Transverse colon (tissue), 4 donors: ENCODE measurements at regions not wholly inside any gene's neighbourhood (a gene's known extent, or its start where the extent isn't known, plus 50 kb on each side); places are given as distances from the start of the nearest gene placed in this dataset.

Source experiments
- DNase-seq: peaks from one replicate; pipeline ENCODE4 v3.0.0-alpha.2; 2019
- H3K27ac ChIP-seq, 4 donors: fragments of 200-600 bp; sonication (generic); 2 replicates each; pipeline ENCODE4 v1.5.1; 2016 to 2018; ENCODE audit warnings: inconsistent platforms in 4 of 4
- H3K27me3 ChIP-seq: fragments of 200-600 bp; sonication (generic); 2 replicates; pipeline ENCODE4 v1.5.1; 2017; ENCODE audit warnings: inconsistent platforms
- H3K36me3 ChIP-seq, 4 donors: fragments of 200-600 bp; sonication (generic); 2 replicates each; pipeline ENCODE4 v1.5.1; 2017 to 2019; ENCODE audit warnings: inconsistent platforms in 4 of 4
- H3K4me1 ChIP-seq, 4 donors: fragments of 200-600 bp; sonication (generic); 2 replicates each; pipeline ENCODE4 v1.5.1; 2017 to 2020; ENCODE audit warnings: inconsistent platforms in 4 of 4
- H3K4me3 ChIP-seq, 4 donors: fragments of 200-600 bp; sonication (generic); 1 replicate in 1 of 4; 2 replicates in 3 of 4; pipeline versions ENCODE4 v1.5.1 to v1.6.1; 2017 to 2019; ENCODE audit warnings: inconsistent platforms in 4 of 4
- H3K9me3 ChIP-seq, 2 donors: fragments of 200-600 bp; sonication (generic); 2 replicates each; pipeline ENCODE4 v1.5.1; 2017 to 2019; ENCODE audit warnings: inconsistent platforms in 2 of 2
- CTCF ChIP-seq, 5 experiments: fragments of 200-600 bp in 3 of 5; fragments of 450-650 bp in 2 of 5; sonication (generic) in 3 of 5; IDR thresholded peaks; 1 replicate in 2 of 5; 2 replicates in 3 of 5; pipeline ENCODE4 v1.5.1; 2016 to 2017; ENCODE audit warnings: antibody characterized with exemption in 5 of 5, inconsistent platforms in 3 of 5, mild to moderate bottlenecking in 2 of 5, moderate library complexity in 1 of 5
- EP300 ChIP-seq: sonication (generic); formaldehyde crosslinking; IDR thresholded peaks from one replicate; pipeline ENCODE4 v1.6.1; 2017; ENCODE audit warnings: antibody characterized with exemption, low read depth
- POLR2A ChIP-seq: fragments of 450-650 bp; IDR thresholded peaks from one replicate; pipeline ENCODE4 v1.6.1; 2016; ENCODE audit warnings: antibody characterized with exemption, mild to moderate bottlenecking, moderate library complexity
- POLR2AphosphoS5 ChIP-seq, 3 donors: sonication (generic); formaldehyde crosslinking; IDR thresholded peaks; one replicate each; pipeline ENCODE4 v1.6.1; 2016; ENCODE audit warnings: antibody characterized with exemption in 3 of 3
- WGBS, 2 donors: methylation state at CpG; one replicate each; pipeline ENCODE4 v1.1.5; 2018; ENCODE audit warnings: low coverage in 1 of 2; 5-methylcytosine and 5-hydroxymethylcytosine counted together
- in situ Hi-C, 4 donors: fragments of 200-750 bp; cut with MboI; loops; one replicate each; pipeline versions ENCODE4 v1.15.0 to v1.15.1; 2017; ENCODE audit warnings: low sequenced_read_pairs in 3 of 4, low pct_ligation_motif_present in 1 of 4, low pct_unique_long_range_greater_than_20kb in 1 of 4
- intact Hi-C: fragments of 100-400 bp; cut with DNase I; formaldehyde crosslinking; loops from one replicate; pipeline ENCODE4 v1.15.1; 2023; ENCODE audit warnings: low total_unique reads

- DNase-seq, result no peak
- Histone ChIP-seq H3K27ac (no peak overlapping the region), H3K27me3 (no peaks in the 10 kb centered on the region), H3K9me3 (no peaks in the 10 kb centered on the region), H3K4me3 (no peak overlapping the region), H3K4me1 (peaks cover 0 to 9% (median 0%) of the 10 kb centered on the region in 4 donors), H3K36me3 (no peaks in the 10 kb centered on the region)
- WGBS, 2 donors, result 89% methylated on average over 7 of the region's 7 CpGs; no CpG with 5 or more reads in 1 of the 2 donors
- intact Hi-C loops, result no loop called here
- in situ Hi-C loops, result no loop called here
- TF ChIP-seq CTCF (IDR thresholded peaks at IDR 0.05) (no peak), EP300 (no peak), POLR2AphosphoS5 (IDR thresholded peaks at IDR 0.05) (no peak), POLR2A (no peak)
Measured at GRCh38 chr14:101500061-101500460, 61.2 kb upstream of the DIO3 start.

GRCh38 chr14:101500681-101501080 is 60.6 kb upstream of the DIO3 start:
- Histone ChIP-seq H3K27ac (no peak overlapping the region), H3K36me3 (no peaks in the 10 kb centered on the region), H3K27me3 (no peaks in the 10 kb centered on the region), H3K9me3 (no peaks in the 10 kb centered on the region), H3K4me3 (no peak overlapping the region), H3K4me1 (peaks cover 0 to 9% (median 0%) of the 10 kb centered on the region in 4 donors)
- no peak for DNase-seq
- no peak for TF ChIP-seq POLR2A
- TF ChIP-seq EP300, result no peak
- no peak for TF ChIP-seq CTCF (IDR thresholded peaks at IDR 0.05)
- no peak for TF ChIP-seq POLR2AphosphoS5 (IDR thresholded peaks at IDR 0.05)
- 69% methylated on average over 4 of the region's 4 CpGs; no CpG with 5 or more reads in 1 of the 2 donors for WGBS, 2 donors
- intact Hi-C loops, result no loop called here
- in situ Hi-C loops, result no loop called here

- intact Hi-C loops, result no loop called here
- TF ChIP-seq POLR2AphosphoS5 (IDR thresholded peaks at IDR 0.05) (no peak), CTCF (IDR thresholded peaks at IDR 0.05) (no peak), POLR2A (no peak), EP300 (no peak)
- in situ Hi-C loops, result no loop called here
- Histone ChIP-seq H3K27ac (no peak overlapping the region), H3K36me3 (no peaks in the 10 kb centered on the region), H3K4me1 (peaks cover 0 to 9% (median 0%) of the 10 kb centered on the region in 4 donors), H3K9me3 (no peaks in the 10 kb centered on the region), H3K4me3 (no peak overlapping the region), H3K27me3 (no peaks in the 10 kb centered on the region)
- DNase-seq, result no peak
- 53 to 76% methylated on average over 3 to 15 of the region's 18 CpGs for WGBS, 2 donors
Measured at GRCh38 chr14:101501341-101501740, 60.0 kb upstream of the DIO3 start.

- Histone ChIP-seq H3K27ac (no peak overlapping the region), H3K36me3 (no peaks in the 10 kb centered on the region), H3K4me3 (no peak overlapping the region), H3K4me1 (peaks cover 0 to 8% (median 0%) of the 10 kb centered on the region in 4 donors), H3K9me3 (no peaks in the 10 kb centered on the region), H3K27me3 (no peaks in the 10 kb centered on the region)
- in situ Hi-C loops (no loop called here), intact Hi-C loops (no loop called here)
- TF ChIP-seq POLR2AphosphoS5 (IDR thresholded peaks at IDR 0.05) (no peak), EP300 (no peak), CTCF (IDR thresholded peaks at IDR 0.05) (no peak), POLR2A (no peak)
- 0 to 67% methylated on average over 1 to 15 of the region's 15 CpGs for WGBS, 2 donors
- no peak for DNase-seq
Measured at GRCh38 chr14:101501858-101502615, 59.3 kb upstream of the DIO3 start.
